ENCODE measurements at regions not wholly inside any gene's neighbourhood (a gene's known extent, or its start where the extent isn't known, plus 50 kb on each side); places are given as distances from the start of the nearest gene placed in this dataset.

- H3K27ac Mint-ChIP-seq, result no peak overlapping the region
- no peak for DNase-seq (ENCODE audit: low spot score)
- no peaks in the 10 kb centered on the region for H3K4me1 Mint-ChIP-seq (ENCODE audit: low read depth)
- H3K9me3 Mint-ChIP-seq, result no peaks in the 10 kb centered on the region
- H3K27me3 Mint-ChIP-seq (ENCODE audit: low read depth), result no peaks in the 10 kb centered on the region
- H3K4me3 Mint-ChIP-seq, result no peak overlapping the region
- no peaks in the 10 kb centered on the region for H3K36me3 Mint-ChIP-seq (ENCODE audit: low read depth)
Observed at GRCh38 chr10:78199005-78199725, 165.5 kb downstream of the RPS24 start.

DNA sequence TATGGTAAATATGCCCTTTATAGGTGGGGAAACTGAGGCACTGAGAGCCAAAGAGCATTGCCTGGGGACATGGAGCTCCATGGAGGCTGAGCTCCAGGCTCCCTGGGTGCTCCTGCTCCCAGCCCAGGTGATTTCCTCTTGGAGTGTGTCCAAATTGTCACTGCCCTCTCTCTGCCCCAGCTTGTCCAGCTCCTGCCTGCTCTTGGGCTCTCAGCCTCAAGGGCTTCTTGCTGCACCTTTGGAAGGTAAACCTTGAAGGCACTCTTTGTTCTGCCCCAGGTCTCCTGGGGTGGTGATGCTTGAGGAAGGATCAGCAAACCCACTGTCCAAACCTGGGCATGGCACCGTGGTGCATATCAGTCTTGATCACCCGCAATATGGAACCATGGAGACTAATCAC is 166.1 kb downstream of the RPS24 start:
- no peak overlapping the region for H3K4me3 Mint-ChIP-seq
- no peak for DNase-seq (ENCODE audit: low spot score)
- no peaks in the 10 kb centered on the region for H3K4me1 Mint-ChIP-seq (ENCODE audit: low read depth)
- no peaks in the 10 kb centered on the region for H3K36me3 Mint-ChIP-seq (ENCODE audit: low read depth)
- H3K27ac Mint-ChIP-seq, result no peak overlapping the region
- no peaks in the 10 kb centered on the region for H3K27me3 Mint-ChIP-seq (ENCODE audit: low read depth)
- no peaks in the 10 kb centered on the region for H3K9me3 Mint-ChIP-seq

DNA sequence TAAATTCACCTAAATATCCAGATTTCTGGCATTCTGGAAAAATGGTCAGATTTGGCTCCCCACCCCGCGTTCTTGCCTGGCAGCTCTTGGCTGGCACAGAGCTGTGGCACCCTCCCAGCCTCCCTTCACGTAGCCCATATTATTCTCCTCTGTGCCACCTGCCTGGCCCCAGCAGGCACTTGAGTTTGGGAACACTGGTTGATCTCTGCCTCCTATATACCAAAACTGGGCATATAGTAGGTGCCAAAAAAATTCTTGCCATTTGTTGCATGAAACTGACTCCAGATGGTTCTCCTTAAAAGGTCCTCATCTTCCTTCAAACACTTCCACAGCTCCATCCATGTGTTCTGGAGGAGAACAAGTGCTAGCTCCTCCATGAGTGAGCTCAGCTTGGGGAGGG is 167.0 kb downstream of the RPS24 start:
- Mint-ChIP-seq H3K4me1 (ENCODE audit: low read depth) (peaks cover 3% of the 10 kb centered on the region), H3K4me3 (no peak overlapping the region), H3K27me3 (ENCODE audit: low read depth) (no peaks in the 10 kb centered on the region)

GRCh38 chr10:78202386-78202785 is 168.7 kb downstream of the RPS24 start:
- Mint-ChIP-seq H3K27ac (no peak overlapping the region), H3K27me3 (ENCODE audit: low read depth) (no peaks in the 10 kb centered on the region), H3K4me3 (no peak overlapping the region), H3K9me3 (no peaks in the 10 kb centered on the region), H3K4me1 (ENCODE audit: low read depth) (peaks cover 8% of the 10 kb centered on the region), H3K36me3 (ENCODE audit: low read depth) (no peaks in the 10 kb centered on the region)
- DNase-seq (ENCODE audit: low spot score), result no peak

More for the DNA sequence above, 167.0 kb downstream of the RPS24 start:
- H3K9me3 Mint-ChIP-seq, result no peaks in the 10 kb centered on the region
- no peaks in the 10 kb centered on the region for H3K36me3 Mint-ChIP-seq (ENCODE audit: low read depth)
- no peak overlapping the region for H3K27ac Mint-ChIP-seq
- DNase-seq (ENCODE audit: low spot score), result no peak

DNA sequence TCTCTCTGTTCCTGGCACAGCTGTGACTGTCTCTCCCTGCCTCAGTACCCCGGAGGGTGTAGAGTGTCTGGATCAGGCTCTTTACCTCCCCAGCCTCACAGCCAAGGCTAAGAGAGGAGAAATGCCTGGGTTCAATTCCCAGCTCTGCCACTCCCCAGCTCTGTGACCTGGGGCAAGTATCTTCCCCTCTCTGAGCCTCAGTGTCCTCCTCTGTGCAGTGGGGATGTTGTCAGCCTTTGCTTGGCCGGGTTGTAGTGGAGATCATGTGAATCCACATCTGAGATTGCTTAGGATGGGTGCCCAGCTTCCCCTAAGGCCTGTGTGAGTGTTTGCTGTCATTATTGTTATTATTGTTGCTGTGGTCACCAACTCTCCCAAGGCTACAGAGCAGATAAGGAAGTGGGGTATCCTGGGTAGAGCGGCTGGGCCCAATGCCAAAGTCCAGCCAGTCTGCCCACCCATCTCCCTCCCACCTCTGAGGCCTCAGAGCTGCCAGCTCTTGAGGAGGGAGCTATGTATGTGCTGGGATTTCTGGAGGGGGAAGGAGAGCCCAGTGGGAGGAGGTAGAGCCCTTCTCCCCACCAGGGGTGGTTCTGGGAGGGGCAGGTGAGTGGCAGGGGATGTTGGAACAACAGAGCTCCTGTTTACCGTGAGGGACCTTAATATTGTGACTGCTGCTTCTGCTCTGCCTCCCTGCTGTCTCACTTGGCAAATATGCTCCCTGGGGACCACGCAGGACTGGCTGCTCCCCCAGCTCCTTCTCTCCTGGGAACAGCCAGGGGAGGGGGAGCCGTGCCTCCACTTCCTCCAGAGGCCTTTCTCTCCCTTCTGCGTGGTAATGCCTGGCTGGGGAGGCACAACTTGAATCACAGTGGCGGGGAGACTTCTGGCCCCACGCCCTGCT is 170.5 kb downstream of the RPS24 start:
- no peaks in the 10 kb centered on the region for H3K27me3 Mint-ChIP-seq (ENCODE audit: low read depth)
- no peak overlapping the region for H3K27ac Mint-ChIP-seq
- H3K36me3 Mint-ChIP-seq (ENCODE audit: low read depth), result no peaks in the 10 kb centered on the region
- H3K9me3 Mint-ChIP-seq, result no peaks in the 10 kb centered on the region
- DNase-seq (ENCODE audit: low spot score), result no peak
- H3K4me1 Mint-ChIP-seq (ENCODE audit: low read depth), result peaks cover 8% of the 10 kb centered on the region
- H3K4me3 Mint-ChIP-seq, result no peak overlapping the region

GRCh38 chr10:78205457-78206016 is 171.9 kb downstream of the RPS24 start:
- no peaks in the 10 kb centered on the region for H3K36me3 Mint-ChIP-seq (ENCODE audit: low read depth)
- no peak overlapping the region for H3K4me3 Mint-ChIP-seq
- H3K9me3 Mint-ChIP-seq, result no peaks in the 10 kb centered on the region
- peaks cover 8% of the 10 kb centered on the region for H3K4me1 Mint-ChIP-seq (ENCODE audit: low read depth)
- H3K27ac Mint-ChIP-seq, result peak overlapping the region; percentile 62
- no peak for DNase-seq (ENCODE audit: low spot score)
- no peaks in the 10 kb centered on the region for H3K27me3 Mint-ChIP-seq (ENCODE audit: low read depth)

DNA sequence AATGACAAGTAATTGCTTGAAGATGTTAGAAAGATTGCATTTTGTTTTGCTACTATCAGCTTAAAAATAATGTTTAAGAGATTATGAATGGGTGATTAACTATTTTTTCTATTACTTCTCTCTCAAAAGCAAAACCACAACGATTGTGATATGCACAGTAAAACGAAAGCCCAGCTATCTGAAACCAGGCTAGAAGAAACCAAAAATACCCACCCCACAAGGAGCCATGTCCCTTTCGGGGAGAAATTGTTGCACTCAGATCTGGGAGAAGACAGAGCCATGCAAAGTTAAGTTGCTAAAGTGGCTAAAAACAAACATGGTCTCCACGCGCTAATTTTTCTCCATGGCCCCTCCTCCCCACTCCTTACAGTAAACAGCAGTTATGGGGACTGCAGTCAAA is 173.6 kb downstream of the RPS24 start:
- Mint-ChIP-seq H3K4me1 (ENCODE audit: low read depth) (peaks cover 17% of the 10 kb centered on the region), H3K4me3 (no peak overlapping the region), H3K27ac (no peak overlapping the region), H3K9me3 (no peaks in the 10 kb centered on the region), H3K36me3 (ENCODE audit: low read depth) (no peaks in the 10 kb centered on the region), H3K27me3 (ENCODE audit: low read depth) (no peaks in the 10 kb centered on the region)
- DNase-seq (ENCODE audit: low spot score), result no peak

DNA sequence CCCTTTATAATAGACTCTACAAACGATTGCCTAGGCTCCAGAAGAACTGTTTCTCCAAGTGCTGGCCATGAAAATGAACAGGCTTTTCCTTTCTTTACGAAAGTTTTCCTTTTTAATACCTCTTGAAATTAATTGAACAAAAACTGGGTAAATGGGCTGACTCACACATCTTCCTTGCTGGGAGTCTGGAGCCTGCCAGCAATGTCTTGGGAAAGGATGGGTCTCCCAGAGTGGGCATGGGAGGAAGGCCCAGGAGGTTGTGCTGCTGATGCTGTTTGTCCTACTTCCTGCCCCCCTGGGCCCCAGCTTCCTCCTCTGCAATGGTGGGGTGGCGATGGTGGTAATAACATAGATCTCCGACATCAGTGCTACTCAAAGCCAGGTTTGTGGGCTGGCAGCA is 174.1 kb downstream of the RPS24 start:
- H3K4me1 Mint-ChIP-seq (ENCODE audit: low read depth), result peaks cover 17% of the 10 kb centered on the region
- no peak overlapping the region for H3K4me3 Mint-ChIP-seq
- no peak overlapping the region for H3K27ac Mint-ChIP-seq
- no peaks in the 10 kb centered on the region for H3K36me3 Mint-ChIP-seq (ENCODE audit: low read depth)
- no peak for DNase-seq (ENCODE audit: low spot score)
- H3K27me3 Mint-ChIP-seq (ENCODE audit: low read depth), result no peaks in the 10 kb centered on the region
- no peaks in the 10 kb centered on the region for H3K9me3 Mint-ChIP-seq

- no peaks in the 10 kb centered on the region for H3K36me3 Mint-ChIP-seq (ENCODE audit: low read depth)
- H3K27ac Mint-ChIP-seq, result no peak overlapping the region
- DNase-seq (ENCODE audit: low spot score), result no peak
- peaks cover 17% of the 10 kb centered on the region for H3K4me1 Mint-ChIP-seq (ENCODE audit: low read depth)
- no peaks in the 10 kb centered on the region for H3K27me3 Mint-ChIP-seq (ENCODE audit: low read depth)
- no peaks in the 10 kb centered on the region for H3K9me3 Mint-ChIP-seq
- H3K4me3 Mint-ChIP-seq, result no peak overlapping the region
Observed at GRCh38 chr10:78209970-78210369, 176.3 kb downstream of the RPS24 start.

DNA sequence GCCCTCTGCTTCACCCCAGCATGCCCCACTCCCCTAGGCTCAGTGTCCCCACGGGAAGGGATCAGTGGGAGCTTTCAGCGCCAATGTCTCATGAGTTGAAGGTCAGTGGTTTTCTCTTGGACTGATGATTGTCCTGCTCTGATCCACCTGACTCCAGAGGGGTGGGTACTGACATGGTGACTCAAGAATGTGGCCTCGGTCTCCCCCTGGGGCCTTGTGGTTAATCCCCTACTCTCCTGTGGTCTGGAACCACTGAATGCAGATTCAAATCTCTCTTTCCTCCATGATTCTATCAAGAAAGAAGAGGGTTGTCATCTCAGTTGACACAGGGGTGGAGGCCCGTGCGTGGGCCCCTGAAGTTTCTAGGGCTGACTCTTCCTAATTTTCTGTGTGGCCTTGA is 176.9 kb downstream of the RPS24 start:
- no peaks in the 10 kb centered on the region for H3K36me3 Mint-ChIP-seq (ENCODE audit: low read depth)
- H3K27me3 Mint-ChIP-seq (ENCODE audit: low read depth), result no peaks in the 10 kb centered on the region
- peaks cover 14% of the 10 kb centered on the region for H3K4me1 Mint-ChIP-seq (ENCODE audit: low read depth)
- H3K27ac Mint-ChIP-seq, result no peak overlapping the region
- DNase-seq (ENCODE audit: low spot score), result peak; percentile 5
- no peak overlapping the region for H3K4me3 Mint-ChIP-seq
- H3K9me3 Mint-ChIP-seq, result no peaks in the 10 kb centered on the region

DNA sequence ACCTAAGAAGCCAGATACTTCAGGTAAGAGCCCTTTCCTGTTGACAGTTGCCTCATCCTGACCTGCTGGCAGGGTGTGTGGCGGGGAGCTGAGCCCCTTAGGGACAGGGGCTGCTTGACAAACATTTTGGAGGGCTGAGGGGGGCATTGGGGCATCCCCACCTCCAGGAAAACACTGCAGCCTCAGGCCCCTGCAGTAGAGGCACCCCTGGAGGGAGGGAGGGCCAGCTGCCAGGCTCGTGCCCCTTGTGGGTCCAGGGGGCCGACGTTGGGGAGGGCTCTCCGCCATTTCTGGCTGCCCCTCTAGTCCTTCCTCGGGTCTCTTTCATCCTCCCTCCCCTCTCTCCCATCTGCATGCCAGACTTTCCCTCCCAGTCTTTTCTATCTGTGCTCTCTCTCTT is 177.3 kb downstream of the RPS24 start:
- Mint-ChIP-seq H3K27me3 (ENCODE audit: low read depth) (peaks cover under 1% of the 10 kb centered on the region), H3K4me3 (no peak overlapping the region), H3K4me1 (ENCODE audit: low read depth) (peaks cover 12% of the 10 kb centered on the region), H3K9me3 (no peaks in the 10 kb centered on the region), H3K36me3 (ENCODE audit: low read depth) (no peaks in the 10 kb centered on the region), H3K27ac (no peak overlapping the region)
- DNase-seq (ENCODE audit: low spot score), result no peak

DNA sequence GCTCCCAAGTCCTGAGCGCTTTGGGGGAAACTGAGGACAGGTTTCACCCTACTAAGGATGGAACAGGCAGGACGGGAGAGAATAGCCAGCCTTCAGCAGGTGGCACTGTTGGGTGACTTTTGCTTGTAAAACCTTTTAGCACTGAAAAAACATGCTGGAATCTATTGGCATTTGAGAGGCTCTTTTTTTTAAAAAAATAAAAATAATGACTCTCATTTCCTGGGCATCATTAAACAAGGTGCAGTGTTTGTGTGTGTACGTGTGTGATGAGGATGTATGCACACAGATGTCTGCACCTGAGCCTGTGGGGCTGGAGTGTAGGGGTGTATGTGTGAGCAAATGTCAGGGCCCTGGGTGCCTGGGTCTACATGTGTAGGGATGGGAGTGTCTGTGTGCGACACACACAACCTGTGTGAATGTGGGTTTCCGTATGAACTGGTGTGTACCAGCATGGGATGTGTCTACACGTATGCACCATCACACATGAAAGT is 177.9 kb downstream of the RPS24 start:
- Mint-ChIP-seq H3K4me1 (ENCODE audit: low read depth) (peaks cover 12% of the 10 kb centered on the region), H3K4me3 (no peak overlapping the region), H3K27ac (no peak overlapping the region), H3K27me3 (ENCODE audit: low read depth) (peaks cover 5% of the 10 kb centered on the region), H3K36me3 (ENCODE audit: low read depth) (no peaks in the 10 kb centered on the region), H3K9me3 (no peaks in the 10 kb centered on the region)
- DNase-seq (ENCODE audit: low spot score), result no peak

DNA sequence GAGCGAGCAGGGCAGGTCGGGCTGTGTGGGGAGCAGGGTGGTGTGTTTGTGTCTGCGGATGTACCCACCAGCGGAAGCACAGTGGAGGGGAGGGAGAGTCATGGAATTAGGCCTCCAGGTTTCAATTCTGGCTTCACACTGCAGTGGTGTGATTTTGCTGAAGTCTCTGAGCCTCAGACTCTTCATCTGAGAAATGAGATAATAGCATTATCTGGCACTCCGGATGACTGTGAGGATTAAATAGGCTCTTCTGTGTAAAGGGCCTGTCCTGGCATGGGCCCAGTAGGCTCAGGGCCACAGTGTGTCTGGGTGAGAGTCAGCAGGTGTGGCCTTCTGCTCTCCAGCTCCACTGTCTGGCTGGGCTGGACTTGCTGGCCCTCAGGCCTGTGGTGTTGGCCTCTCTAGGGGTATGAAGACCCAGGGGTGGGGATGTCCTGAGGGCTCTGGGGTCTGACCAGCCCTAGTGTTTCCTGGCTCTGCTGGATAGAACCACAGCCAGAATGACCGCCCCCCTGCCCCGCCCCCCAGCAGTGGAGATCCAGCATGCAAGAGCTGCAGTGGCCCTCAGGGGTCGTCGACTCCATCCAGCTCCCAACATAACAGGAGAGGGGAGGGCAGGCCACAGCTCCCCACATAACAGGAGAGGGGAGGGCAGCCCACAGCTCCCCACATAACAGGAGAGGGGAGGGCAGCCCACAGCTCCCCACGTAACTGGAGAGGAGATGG is 178.6 kb downstream of the RPS24 start:
- H3K4me3 Mint-ChIP-seq, result no peak overlapping the region
- H3K27ac Mint-ChIP-seq, result no peak overlapping the region
- H3K9me3 Mint-ChIP-seq, result no peaks in the 10 kb centered on the region
- H3K27me3 Mint-ChIP-seq (ENCODE audit: low read depth), result peaks cover 7% of the 10 kb centered on the region
- no peak for DNase-seq (ENCODE audit: low spot score)
- H3K4me1 Mint-ChIP-seq (ENCODE audit: low read depth), result peaks cover 10% of the 10 kb centered on the region
- H3K36me3 Mint-ChIP-seq (ENCODE audit: low read depth), result no peaks in the 10 kb centered on the region

Measured in T-helper 2 cell treated with Interferon-gamma antibody and Interleukin-4, amounts not matched to agents 5 μg/mL and 100 μg/mL, for 36 hours (primary cell).